Glutamatergic neuron (in vitro differentiated cells): ENCODE measurements at regions not wholly inside any gene's neighbourhood (a gene's known extent, or its start where the extent isn't known, plus 50 kb on each side); places are given as distances from the start of the nearest gene placed in this dataset.

Experiments
- DNase-seq: peaks from one replicate; pipeline ENCODE4 v3.0.0; 2022
- H3K27ac Mint-ChIP-seq: one replicate; pipeline ENCODE4 v1.8.0; 2020; ENCODE audit warnings: mild to moderate bottlenecking, mixed read lengths, inconsistent platforms; ENCODE audit not compliant: unreplicated experiment
- H3K27me3 Mint-ChIP-seq: one replicate; pipeline ENCODE4 v1.8.0; 2020; ENCODE audit warnings: mild to moderate bottlenecking, moderate library complexity, mixed read lengths, inconsistent platforms; ENCODE audit not compliant: unreplicated experiment
- H3K36me3 Mint-ChIP-seq: one replicate; pipeline ENCODE4 v1.8.0; 2020; ENCODE audit warnings: mild to moderate bottlenecking, mixed read lengths, inconsistent platforms; ENCODE audit not compliant: unreplicated experiment
- H3K4me1 Mint-ChIP-seq: one replicate; pipeline ENCODE4 v1.8.0; 2020; ENCODE audit warnings: mild to moderate bottlenecking, low read depth, mixed read lengths, inconsistent platforms; ENCODE audit not compliant: unreplicated experiment
- H3K4me3 Mint-ChIP-seq: one replicate; pipeline ENCODE4 v1.8.0; 2020; ENCODE audit warnings: mild to moderate bottlenecking, mixed read lengths, inconsistent platforms; ENCODE audit not compliant: unreplicated experiment
- H3K9me3 Mint-ChIP-seq: one replicate; pipeline ENCODE4 v1.8.0; 2020; ENCODE audit warnings: mild to moderate bottlenecking, moderate library complexity, mixed read lengths, inconsistent platforms; ENCODE audit not compliant: unreplicated experiment
- TF ChIP-seq, protein P1 (sequence below): fragments of 200-600 bp; sonication (generic); IDR thresholded peaks from one replicate; pipeline ENCODE4 v1.5.0; 2021; ENCODE audit not compliant: partially characterized antibody, unreplicated experiment

GRCh38 chrX:112577146-112577545 lies 102.6 kb downstream of the LHFPL1 start:
- no peak overlapping the region for H3K27ac Mint-ChIP-seq
- no peaks in the 10 kb centered on the region for H3K4me1 Mint-ChIP-seq
- no peak overlapping the region for H3K4me3 Mint-ChIP-seq
- H3K9me3 Mint-ChIP-seq = no peaks in the 10 kb centered on the region
- TF ChIP-seq, protein P1, sequence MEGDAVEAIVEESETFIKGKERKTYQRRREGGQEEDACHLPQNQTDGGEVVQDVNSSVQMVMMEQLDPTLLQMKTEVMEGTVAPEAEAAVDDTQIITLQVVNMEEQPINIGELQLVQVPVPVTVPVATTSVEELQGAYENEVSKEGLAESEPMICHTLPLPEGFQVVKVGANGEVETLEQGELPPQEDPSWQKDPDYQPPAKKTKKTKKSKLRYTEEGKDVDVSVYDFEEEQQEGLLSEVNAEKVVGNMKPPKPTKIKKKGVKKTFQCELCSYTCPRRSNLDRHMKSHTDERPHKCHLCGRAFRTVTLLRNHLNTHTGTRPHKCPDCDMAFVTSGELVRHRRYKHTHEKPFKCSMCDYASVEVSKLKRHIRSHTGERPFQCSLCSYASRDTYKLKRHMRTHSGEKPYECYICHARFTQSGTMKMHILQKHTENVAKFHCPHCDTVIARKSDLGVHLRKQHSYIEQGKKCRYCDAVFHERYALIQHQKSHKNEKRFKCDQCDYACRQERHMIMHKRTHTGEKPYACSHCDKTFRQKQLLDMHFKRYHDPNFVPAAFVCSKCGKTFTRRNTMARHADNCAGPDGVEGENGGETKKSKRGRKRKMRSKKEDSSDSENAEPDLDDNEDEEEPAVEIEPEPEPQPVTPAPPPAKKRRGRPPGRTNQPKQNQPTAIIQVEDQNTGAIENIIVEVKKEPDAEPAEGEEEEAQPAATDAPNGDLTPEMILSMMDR = no peak
- no peak for DNase-seq
- no peaks in the 10 kb centered on the region for H3K27me3 Mint-ChIP-seq
- no peaks in the 10 kb centered on the region for H3K36me3 Mint-ChIP-seq

DNA sequence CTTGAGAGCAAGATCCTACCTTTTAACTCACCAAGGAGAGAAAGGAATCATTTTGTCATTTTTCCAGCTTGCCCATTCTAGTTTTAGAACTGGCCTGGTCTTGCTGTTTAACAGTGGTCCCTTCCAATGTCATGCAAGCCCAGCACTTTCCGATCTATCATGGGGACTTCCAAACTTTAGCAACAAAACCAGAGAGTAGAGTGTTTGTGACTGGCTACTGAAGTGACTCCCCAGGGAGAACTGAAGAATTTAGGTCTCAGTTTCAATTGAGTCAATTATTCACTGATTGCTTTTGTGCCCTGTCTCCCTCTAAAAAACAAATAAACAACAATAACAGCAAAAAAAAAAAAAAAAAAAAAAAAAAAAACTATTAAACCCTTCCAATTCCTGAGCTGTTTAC lies 108.3 kb downstream of the LHFPL1 start:
- Mint-ChIP-seq H3K36me3 (no peaks in the 10 kb centered on the region), H3K9me3 (no peaks in the 10 kb centered on the region), H3K27ac (no peak overlapping the region), H3K27me3 (no peaks in the 10 kb centered on the region), H3K4me1 (no peaks in the 10 kb centered on the region), H3K4me3 (no peak overlapping the region)
- TF ChIP-seq, protein P1 = no peak
- DNase-seq = no peak

DNA sequence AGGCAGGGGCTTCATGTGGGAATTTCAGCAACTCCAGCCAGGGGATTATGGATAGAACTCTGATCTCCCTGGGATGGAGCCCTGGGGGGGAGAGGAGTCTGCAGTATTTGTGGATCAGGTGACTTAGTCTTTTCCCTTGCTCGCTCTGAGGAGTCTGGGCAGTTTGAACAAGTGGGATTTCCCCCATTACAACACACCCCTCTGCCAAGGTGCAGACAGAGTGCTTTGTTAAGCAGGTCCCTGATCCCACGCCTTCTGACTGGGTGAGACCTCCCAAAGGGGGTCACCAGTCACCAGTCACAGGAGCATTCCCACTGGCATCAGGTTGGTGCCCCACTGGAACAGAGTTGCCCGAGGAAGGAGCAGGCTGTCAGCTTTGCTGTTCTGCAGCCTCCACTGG lies 123.9 kb downstream of the LHFPL1 start:
- Mint-ChIP-seq H3K4me1 (no peaks in the 10 kb centered on the region), H3K36me3 (no peaks in the 10 kb centered on the region), H3K27ac (no peak overlapping the region), H3K9me3 (no peaks in the 10 kb centered on the region), H3K27me3 (no peaks in the 10 kb centered on the region), H3K4me3 (no peak overlapping the region)
- TF ChIP-seq, protein P1 = no peak
- DNase-seq = no peak

GRCh38 chrX:112545051-112545450 lies 134.7 kb downstream of the LHFPL1 start:
- no peak overlapping the region for H3K27ac Mint-ChIP-seq
- no peaks in the 10 kb centered on the region for H3K9me3 Mint-ChIP-seq

GRCh38 chrX:112536544-112536943 lies 143.2 kb downstream of the LHFPL1 start:
- H3K4me3 Mint-ChIP-seq = no peak overlapping the region
- H3K27me3 Mint-ChIP-seq = no peaks in the 10 kb centered on the region
- TF ChIP-seq, protein P1 = no peak
- H3K36me3 Mint-ChIP-seq = no peaks in the 10 kb centered on the region
- H3K4me1 Mint-ChIP-seq = no peaks in the 10 kb centered on the region
- no peak for DNase-seq
- no peak overlapping the region for H3K27ac Mint-ChIP-seq
- peaks cover 1% of the 10 kb centered on the region for H3K9me3 Mint-ChIP-seq

More at GRCh38 chrX:112545051-112545450, 134.7 kb downstream of the LHFPL1 start:
- Mint-ChIP-seq H3K27me3 (no peaks in the 10 kb centered on the region), H3K4me1 (no peaks in the 10 kb centered on the region), H3K36me3 (no peaks in the 10 kb centered on the region), H3K4me3 (no peak overlapping the region)
- DNase-seq = no peak
- TF ChIP-seq, protein P1 = no peak
